ENCODE measurements at regions not wholly inside any gene's neighbourhood (a gene's known extent, or its start where the extent isn't known, plus 50 kb on each side); places are given as distances from the start of the nearest gene placed in this dataset.

- TF ChIP-seq EZH2phosphoT487 (conservative IDR thresholded peaks at IDR 0.05; ENCODE audit: low read length) = no peak
- TF ChIP-seq CTCF (IDR thresholded peaks at IDR 0.05; ENCODE audit: insufficient read depth, low read length, poor library complexity, severe bottlenecking) = peak; percentile 18
These were observed 317.6 kb downstream of the SEC14L1 start for GRCh38 chr17:77458202-77459017.
